ENCODE measurements at regions not wholly inside any gene's neighbourhood (a gene's known extent, or its start where the extent isn't known, plus 50 kb on each side); places are given as distances from the start of the nearest gene placed in this dataset.

GRCh38 chr7:95662987-95663386 lies 66.7 kb upstream of the PDK4 start:
- TF ChIP-seq EZH2phosphoT487 (IDR thresholded peaks at IDR 0.05; ENCODE audit: borderline replicate concordance, low read depth, low read length) (no peak), CTCF (conservative IDR thresholded peaks at IDR 0.05; ENCODE audit: low read length) (no peak)

Data from OCI-LY7 (cell line).